ENCODE measurements at regions not wholly inside any gene's neighbourhood (a gene's known extent, or its start where the extent isn't known, plus 50 kb on each side); places are given as distances from the start of the nearest gene placed in this dataset.

GRCh38 chr2:14540015-14540414, 92.5 kb upstream of the LRATD1 start:
- TF ChIP-seq CTCF (tag by site-specific recombination; IDR thresholded peaks at IDR 0.05), result no peak
- no peak for TF ChIP-seq REPIN1 (tag by site-specific recombination; IDR thresholded peaks at IDR 0.05; ENCODE audit: low read depth)
- TF ChIP-seq ZNF239 (tag by site-specific recombination; IDR thresholded peaks at IDR 0.05), result no peak
- no peak for TF ChIP-seq ZNF660 (tag by site-specific recombination; IDR thresholded peaks at IDR 0.05)
- TF ChIP-seq ZNF341 (tag by site-specific recombination; IDR thresholded peaks at IDR 0.05; ENCODE audit: low read depth), result no peak
- no peak for TF ChIP-seq OSR2 (tag by site-specific recombination; IDR thresholded peaks at IDR 0.05)
- no peak for TF ChIP-seq ZFP37 (tag by site-specific recombination; IDR thresholded peaks at IDR 0.05)
